HepG2 (cell line): ENCODE measurements at regions not wholly inside any gene's neighbourhood (a gene's known extent, or its start where the extent isn't known, plus 50 kb on each side); places are given as distances from the start of the nearest gene placed in this dataset.

Experiments used
- ATAC-seq: fragments of 200-7000 bp; cut with Tn5 transposase; 3 replicates; pipeline ENCODE4 v1.9.1; 2020; ENCODE audit warnings: mild to moderate bottlenecking, moderate library complexity
- BruUV-seq: library from RNA; stranded (reverse); fragments of 400-500 nt; replicated peaks from 2 replicates; lab custom pipeline; 2021; lab: Mats Ljungman, UMichigan
- CTCF ChIA-PET: fragments of 300-600 bp; formaldehyde crosslinking; extraction: SDS; loops from one replicate; lab custom pipeline; 2021; ENCODE audit warnings: low total read pairs, inconsistent platforms, low intra/inter-chr PET ratio; lab: Yijun Ruan, JAX
- POLR2A ChIA-PET: fragments of 350-600 bp; sonication (Branson Sonifier 250); formaldehyde crosslinking; loops from one replicate; lab custom pipeline; 2020; ENCODE audit warnings: antibody characterized with exemption, inconsistent platforms; lab: Yijun Ruan, JAX
- DNase-seq: peaks from one replicate; pipeline ENCODE4 v3.0.0-alpha.2; 2015; ENCODE audit warnings: low spot score
- FAIRE-seq: peaks from 3 replicates; lab custom pipeline; 2011; peaks lifted over from hg19 to GRCh38; lab: Jason Lieb, UNC
- H2AFZ ChIP-seq: one replicate; pipeline ENCODE4 v1.6.1; 2011; ENCODE audit warnings: low read length, inconsistent platforms
- H3K27ac ChIP-seq: fragments of 300-600 bp; 3 replicates; pipeline ENCODE4 v1.8.0; 2011; ENCODE audit warnings: mixed run types, mild to moderate bottlenecking, mixed read lengths, low read length, inconsistent platforms; ENCODE audit not compliant: insufficient read depth; ENCODE audit errors: extremely low read length
- H3K27me3 ChIP-seq, 2 experiments: fragments of 200-600 bp in 1 of 2; 2 replicates in 1 of 2; 3 replicates in 1 of 2; pipeline versions ENCODE4 v1.6.0 to v1.8.0; 2011; ENCODE audit warnings: low read length in 2 of 2, mild to moderate bottlenecking in 2 of 2, moderate library complexity in 2 of 2, inconsistent platforms in 1 of 2; ENCODE audit not compliant: insufficient read depth in 2 of 2, control insufficient read depth in 1 of 2
- H3K36me3 ChIP-seq, 2 experiments: fragments of 200-600 bp in 1 of 2; replicated peaks in 1 of 2; 2 replicates in 1 of 2; 3 replicates in 1 of 2; pipeline versions ENCODE4 v1.5.1 to v1.8.0; 2011; ENCODE audit warnings: low read length in 2 of 2, inconsistent platforms in 1 of 2; ENCODE audit not compliant: insufficient read depth in 2 of 2, control insufficient read depth in 1 of 2
- H3K4me1 ChIP-seq: 2 replicates; pipeline ENCODE4 v1.5.1; 2012; ENCODE audit warnings: low read length, inconsistent platforms; ENCODE audit not compliant: insufficient read depth
- H3K4me2 ChIP-seq: 2 replicates; pipeline ENCODE4 v1.6.0; 2011; ENCODE audit warnings: low read depth, low read length, inconsistent platforms
- H3K4me3 ChIP-seq, 3 experiments: fragments of 200-600 bp in 1 of 3; sonication (generic), shearing (Covaris generic) in 1 of 3; replicated peaks in 1 of 3; 2 replicates each; pipeline ENCODE4 v1.5.1; 2011 to 2016; ENCODE audit warnings: low read length in 3 of 3, inconsistent platforms in 2 of 3, low read depth in 2 of 3, mild to moderate bottlenecking in 2 of 3, control low read depth in 1 of 3, mixed read lengths in 1 of 3; ENCODE audit not compliant: insufficient read depth in 1 of 3
- H3K79me2 ChIP-seq: one replicate; pipeline ENCODE4 v1.6.1; 2011; ENCODE audit warnings: low read length, inconsistent platforms; ENCODE audit not compliant: insufficient read depth
- H3K9ac ChIP-seq: 2 replicates; pipeline ENCODE4 v1.6.0; 2011; ENCODE audit warnings: mild to moderate bottlenecking, low read depth, low read length, inconsistent platforms; ENCODE audit not compliant: insufficient read depth
- H3K9me3 ChIP-seq: 2 replicates; pipeline ENCODE4 v1.5.1; 2012; ENCODE audit warnings: mild to moderate bottlenecking, low read length
- H4K20me1 ChIP-seq: 2 replicates; pipeline ENCODE4 v1.6.0; 2011; ENCODE audit warnings: inconsistent platforms, mild to moderate bottlenecking, low read length, moderate library complexity; ENCODE audit not compliant: insufficient read depth
- MAFF ChIP-seq: IDR thresholded peaks from 2 replicates; pipeline ENCODE4 v1.6.1; 2011; ENCODE audit warnings: low read depth, low read length, improper control_type of control experiment
- MAFK ChIP-seq, 2 experiments: IDR thresholded peaks in 1 of 2; conservative IDR thresholded peaks in 1 of 2; 2 replicates each; pipeline ENCODE4 v1.6.1; 2011; ENCODE audit warnings: improper control_type of control experiment in 2 of 2, low read length in 2 of 2
- STAT6 ChIP-seq: sonication (generic); formaldehyde crosslinking; IDR thresholded peaks from 2 replicates; pipeline ENCODE4 v1.4.0; 2020; ENCODE audit warnings: missing genetic modification reagents, mild to moderate bottlenecking, borderline replicate concordance
- ZNF362 ChIP-seq: sonication (generic); formaldehyde crosslinking; IDR thresholded peaks from 2 replicates; pipeline ENCODE4 v1.4.0; 2020; ENCODE audit warnings: missing genetic modification reagents, mild to moderate bottlenecking, borderline replicate concordance
- ZNF496 ChIP-seq: sonication (generic); formaldehyde crosslinking; IDR thresholded peaks from 2 replicates; pipeline ENCODE4 v1.8.1; 2023; ENCODE audit warnings: mild to moderate bottlenecking, moderate library complexity, missing genetic modification reagents; ENCODE audit not compliant: insufficient replicate concordance
- ZNF569 ChIP-seq: sonication (generic); formaldehyde crosslinking; IDR thresholded peaks from 2 replicates; pipeline ENCODE4 v1.5.0; 2020; ENCODE audit warnings: mild to moderate bottlenecking, missing genetic modification reagents, moderate library complexity, borderline replicate concordance
- ZNF720 ChIP-seq: sonication (generic); formaldehyde crosslinking; IDR thresholded peaks from 2 replicates; pipeline ENCODE4 v1.4.0; 2020; ENCODE audit warnings: missing genetic modification reagents
- ZNF841 ChIP-seq: sonication (generic); formaldehyde crosslinking; IDR thresholded peaks from 2 replicates; pipeline ENCODE4 v1.8.1; 2023; ENCODE audit warnings: missing genetic modification reagents, borderline replicate concordance
- WGBS: methylation state at CpG from one replicate; pipeline ENCODE4 v1.1.6; 2017; ENCODE audit warnings: low lambda C conversion rate; 5-methylcytosine and 5-hydroxymethylcytosine counted together
- in situ Hi-C: cut with HindIII; loops from 2 replicates; pipeline ENCODE4 v1.10.0; 2017; ENCODE audit warnings: low pct_unique_long_range_greater_than_20kb; ENCODE audit not compliant: extremely low pct_ligation_motif_present
- intact Hi-C: fragments of 100-400 bp; cut with micrococcal nuclease; formaldehyde crosslinking; loops from one replicate; pipeline ENCODE4 v1.10.0; 2022; ENCODE audit not compliant: unreplicated experiment

- 47% methylated on average over 1 of the region's 1 CpG for WGBS
- H3K4me3 ChIP-seq: no peak overlapping the region
- no peaks in the 10 kb centered on the region for H3K79me2 ChIP-seq
- ChIA-PET POLR2A (no interaction called here), CTCF (no interaction called here)
- intact Hi-C loops: no loop called here
- BruUV-seq: no TSS peak
- H3K27me3 ChIP-seq: no peaks in the 10 kb centered on the region
- no peak for FAIRE-seq
- no peaks in the 10 kb centered on the region for H3K4me1 ChIP-seq
- no peaks in the 10 kb centered on the region for H4K20me1 ChIP-seq
- in situ Hi-C loops: no loop called here
- H3K36me3 ChIP-seq: no peaks in the 10 kb centered on the region
- peaks cover 17% of the 10 kb centered on the region; the same call in 1 of the 2 replicates for H3K9me3 ChIP-seq
- no peak overlapping the region for H3K9ac ChIP-seq
- no peak for ATAC-seq
- H3K27ac ChIP-seq: no peak overlapping the region
- no peak overlapping the region for H3K4me2 ChIP-seq
- no peak overlapping the region for H2AFZ ChIP-seq
- TF ChIP-seq ZNF569 (CRISPR knock-in tag): no peak
- peak; percentile 96 for TF ChIP-seq MAFF
- peak; percentile 91 to 98 for TF ChIP-seq MAFK (conservative IDR thresholded peaks at IDR 0.05 in 1 of 2, IDR thresholded peaks at IDR 0.05 in 1 of 2; ENCODE audit: low read length in 2 of 2)
- DNase-seq: no peak
Measured at GRCh38 chr7:49111706-49112105, 187.4 kb downstream of the CDC14C start.

- H3K9ac ChIP-seq: no peak overlapping the region
- peaks cover 17% of the 10 kb centered on the region; the same call in 1 of the 2 replicates for H3K9me3 ChIP-seq
- no peak for ATAC-seq
- no peak overlapping the region for H2AFZ ChIP-seq
- no peak overlapping the region for H3K4me2 ChIP-seq
- no peaks in the 10 kb centered on the region for H3K79me2 ChIP-seq
- no peak for FAIRE-seq
- DNase-seq: no peak
- H3K36me3 ChIP-seq: no peaks in the 10 kb centered on the region
- CTCF ChIA-PET: no interaction called here
- no peak overlapping the region for H3K27ac ChIP-seq
- WGBS: 0% methylated on average over 3 of the region's 3 CpGs
- no peaks in the 10 kb centered on the region for H3K27me3 ChIP-seq
- no peak overlapping the region for H3K4me3 ChIP-seq
- no peaks in the 10 kb centered on the region for H4K20me1 ChIP-seq
- TF ChIP-seq STAT6 (CRISPR knock-in tag) (no peak), ZNF496 (CRISPR knock-in tag) (no peak), ZNF720 (CRISPR knock-in tag) (no peak), ZNF362 (CRISPR knock-in tag) (no peak), ZNF841 (no peak)
- TF ChIP-seq, all 625 proteins: peak for 0
- POLR2A ChIA-PET: no interaction called here
- BruUV-seq: no TSS peak
- intact Hi-C loops: no loop called here
- in situ Hi-C loops: no loop called here
- no peaks in the 10 kb centered on the region for H3K4me1 ChIP-seq
Measured at GRCh38 chr7:49112222-49112621, 187.9 kb downstream of the CDC14C start.
